Occipital lobe (tissue), 1 donor: ENCODE measurements at regions not wholly inside any gene's neighbourhood (a gene's known extent, or its start where the extent isn't known, plus 50 kb on each side); places are given as distances from the start of the nearest gene placed in this dataset.

Source experiments
- DNase-seq: peaks from one replicate; lab custom pipeline; 2025; lab: John Stamatoyannopoulos, UW

- DNase-seq = no peak
These were observed 112.5 kb upstream of the SLC44A3 start for GRCh38 chr1:94707321-94708298.

DNA sequence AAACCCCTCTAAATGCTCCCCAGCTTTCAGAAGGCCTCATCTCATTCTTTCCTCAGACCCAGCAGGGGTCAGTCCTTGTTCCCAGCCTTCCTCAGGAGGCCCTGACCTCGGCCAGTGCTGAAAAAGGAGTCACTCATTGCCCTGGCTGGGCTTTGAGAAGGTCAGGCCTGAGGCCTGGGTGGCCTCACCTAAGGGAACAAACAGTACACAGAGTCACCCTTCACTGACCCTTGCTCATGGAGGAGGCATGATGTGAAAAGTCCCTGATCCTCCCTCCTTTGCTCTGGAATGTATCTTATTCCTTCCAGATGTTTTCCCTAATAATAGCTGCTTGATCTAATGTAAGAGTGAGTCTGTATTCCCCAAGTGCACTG lies 117.7 kb upstream of the SLC44A3 start:
- no peak for DNase-seq

- no peak for DNase-seq
These were observed 118.2 kb upstream of the SLC44A3 start for GRCh38 chr1:94701796-94702441.

GRCh38 chr1:94698759-94699502 lies 121.2 kb upstream of the SLC44A3 start:
- no peak for DNase-seq

DNA sequence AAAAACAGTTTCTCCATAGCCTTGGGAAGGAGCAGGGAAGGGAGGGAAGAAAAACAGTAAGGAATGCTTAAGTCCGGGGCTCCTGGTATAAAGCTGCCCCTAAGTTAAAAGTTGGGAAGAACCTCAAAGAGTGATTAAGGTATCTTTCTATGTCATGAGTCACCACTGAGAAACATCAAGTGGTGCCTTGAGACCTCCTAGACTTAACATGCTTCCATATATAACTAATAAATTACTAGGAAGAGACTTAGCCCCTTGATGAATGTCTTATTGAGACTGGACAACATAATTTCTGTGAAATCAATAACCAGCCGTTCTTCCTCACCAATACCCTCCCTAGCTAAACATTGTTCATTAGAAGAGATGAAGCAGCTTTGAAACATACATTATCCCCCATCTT lies 121.8 kb upstream of the SLC44A3 start:
- no peak for DNase-seq

DNA sequence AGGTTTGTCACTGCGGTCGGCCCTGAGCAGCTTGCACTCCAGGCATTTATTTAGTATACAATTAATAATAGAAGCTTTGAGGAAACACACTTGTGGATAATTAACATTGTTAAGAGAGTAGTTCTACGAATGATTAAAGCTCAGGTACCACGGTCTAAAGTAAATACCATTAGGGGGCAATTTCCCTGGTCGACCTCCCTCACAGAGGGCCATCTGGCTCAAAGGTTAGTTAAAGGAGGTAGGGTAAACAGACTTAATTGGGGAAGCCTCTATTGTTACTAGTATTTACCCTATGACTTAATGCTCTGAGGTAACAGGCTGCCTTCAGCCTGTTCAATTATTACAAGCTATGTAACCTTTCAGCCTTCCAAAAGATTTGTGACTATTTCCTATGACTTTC lies 122.3 kb upstream of the SLC44A3 start:
- no peak for DNase-seq

GRCh38 chr1:94694226-94694915 lies 125.8 kb upstream of the SLC44A3 start:
- DNase-seq = no peak

GRCh38 chr1:94693435-94693834 lies 126.7 kb upstream of the SLC44A3 start:
- DNase-seq = no peak

DNA sequence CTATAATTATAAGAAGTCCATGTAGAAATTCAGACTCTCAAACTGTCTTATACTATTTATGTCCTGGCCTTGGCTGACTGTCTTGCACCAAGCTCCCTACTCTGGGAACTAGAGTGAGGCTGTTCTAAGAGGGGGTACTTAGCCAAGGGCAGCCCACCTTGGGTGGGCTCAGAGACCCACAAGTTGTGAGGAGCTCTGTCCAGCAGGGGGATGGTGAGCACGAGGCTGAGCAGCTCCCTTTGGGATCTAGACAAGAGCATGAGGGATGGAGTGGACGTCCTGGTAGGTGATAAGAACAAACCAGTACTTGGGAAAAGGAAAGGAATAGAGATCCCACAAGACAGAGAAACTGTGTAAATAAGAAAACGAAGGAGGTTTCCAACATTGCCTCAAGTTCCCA lies 127.1 kb upstream of the SLC44A3 start:
- no peak for DNase-seq

GRCh38 chr1:94688646-94689045 lies 131.5 kb upstream of the SLC44A3 start:
- DNase-seq = no peak

- DNase-seq = no peak
These were observed 133.3 kb upstream of the SLC44A3 start for GRCh38 chr1:94686882-94687281.

DNA sequence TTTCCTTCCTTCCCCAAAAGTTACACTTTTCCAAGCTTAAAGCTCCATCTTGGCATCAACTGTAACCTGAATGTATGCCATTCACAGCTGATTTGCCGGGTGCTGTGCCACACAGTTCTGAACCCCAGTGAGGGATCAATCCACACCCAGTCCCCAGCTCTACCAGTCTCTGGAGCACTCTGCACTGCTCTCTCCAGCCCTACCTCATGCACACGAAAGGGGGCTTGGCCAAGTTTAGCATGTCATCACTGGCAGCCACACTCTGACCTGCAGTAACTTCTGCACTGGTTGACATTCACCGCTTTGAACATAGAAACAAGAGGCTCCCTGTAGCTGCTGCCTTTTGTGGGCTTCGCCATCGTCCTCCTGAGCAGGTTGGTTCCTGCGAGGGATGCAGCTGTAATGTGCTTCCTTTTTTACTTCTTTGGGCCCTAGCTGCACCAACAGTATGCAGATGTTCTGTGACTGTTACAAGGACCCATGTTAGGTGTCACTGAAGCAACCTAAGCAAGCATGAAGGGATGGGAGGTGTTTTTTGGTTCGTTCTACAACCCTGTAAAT lies 135.4 kb upstream of the SLC44A3 start:
- no peak for DNase-seq

- DNase-seq = no peak
These were observed 136.3 kb upstream of the SLC44A3 start for GRCh38 chr1:94683886-94684285.

GRCh38 chr1:94680039-94680377 lies 138.4 kb upstream of the F3 start:
- DNase-seq = no peak

DNA sequence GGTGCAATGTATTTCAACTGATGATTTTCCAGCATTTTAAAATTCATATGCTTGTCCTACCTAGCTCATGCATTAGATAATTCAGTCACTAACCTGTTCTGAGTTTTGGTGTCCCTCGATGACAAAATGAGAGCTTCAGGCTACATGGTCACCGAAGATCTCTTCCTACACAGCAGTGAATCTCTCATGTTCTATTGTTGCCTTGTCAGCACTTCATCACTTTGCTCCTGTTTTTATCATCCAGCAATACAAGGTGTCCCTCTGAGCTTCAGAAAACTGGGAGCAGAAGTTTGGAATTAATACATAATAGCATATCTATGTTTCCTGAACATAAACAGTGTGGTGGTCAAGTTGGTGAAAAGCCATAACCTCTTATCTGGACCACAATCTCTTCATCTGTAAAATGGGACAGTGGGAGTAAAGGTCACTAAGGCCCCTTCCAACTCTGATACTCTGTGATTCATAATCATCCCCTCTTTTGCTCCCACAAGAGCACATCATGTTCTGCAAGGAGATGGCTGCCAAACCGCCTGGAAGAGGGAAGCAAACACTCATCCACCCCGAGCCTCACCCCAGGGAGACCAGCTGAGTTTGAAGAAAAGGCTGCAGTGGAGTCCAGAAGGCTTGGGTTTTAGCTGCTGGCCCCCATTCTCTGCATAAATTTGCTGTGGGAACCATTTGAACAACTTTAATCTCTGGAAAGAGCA lies 137.9 kb upstream of the F3 start:
- no peak for DNase-seq

GRCh38 chr1:94678202-94678848 lies 136.8 kb upstream of the F3 start:
- no peak for DNase-seq

- no peak for DNase-seq
These were observed 136.2 kb upstream of the F3 start for GRCh38 chr1:94677714-94678113.

- no peak for DNase-seq
These were observed 135.5 kb upstream of the F3 start for GRCh38 chr1:94677087-94677486.

- DNase-seq = no peak
These were observed 135.1 kb upstream of the F3 start for GRCh38 chr1:94676686-94677085.

DNA sequence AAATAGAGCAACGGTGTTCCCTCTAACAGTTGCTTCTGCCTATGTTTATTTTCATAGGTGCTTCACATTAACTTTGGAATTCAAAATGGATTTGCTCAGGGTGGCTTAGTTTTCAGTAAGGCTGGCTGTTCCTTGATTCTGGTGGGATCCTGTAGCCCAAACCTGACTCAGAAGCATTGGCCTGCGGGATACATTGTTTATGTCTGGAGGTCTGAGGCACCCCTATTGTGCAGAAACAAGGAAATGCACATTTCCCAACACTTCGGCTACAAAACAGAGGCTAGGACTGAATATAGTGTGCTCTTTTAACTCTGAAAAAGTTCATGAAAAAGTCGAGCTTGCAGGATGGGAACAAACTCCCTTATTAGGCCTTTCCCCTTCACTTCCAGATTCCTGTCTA lies 133.8 kb upstream of the F3 start:
- DNase-seq = no peak
